NCI-H345 (cell line): ENCODE measurements at regions not wholly inside any gene's neighbourhood (a gene's known extent, or its start where the extent isn't known, plus 50 kb on each side); places are given as distances from the start of the nearest gene placed in this dataset.
A peak's percentile ranks its signal among the peaks of the same experiment; 100 is the strongest.
"Not testable (repeated sequence)": the region's sequence is repeated elsewhere in the genome, so short reads cannot be mapped to it uniquely, and the experiment has no call there.

Source experiments
- DNase-seq: peaks from one replicate; lab custom pipeline; 2025; lab: John Stamatoyannopoulos, UW

- not testable (repeated sequence) for DNase-seq
Observed at GRCh38 chr5:122515210-122515609, 203.2 kb downstream of the SNCAIP start.

DNA sequence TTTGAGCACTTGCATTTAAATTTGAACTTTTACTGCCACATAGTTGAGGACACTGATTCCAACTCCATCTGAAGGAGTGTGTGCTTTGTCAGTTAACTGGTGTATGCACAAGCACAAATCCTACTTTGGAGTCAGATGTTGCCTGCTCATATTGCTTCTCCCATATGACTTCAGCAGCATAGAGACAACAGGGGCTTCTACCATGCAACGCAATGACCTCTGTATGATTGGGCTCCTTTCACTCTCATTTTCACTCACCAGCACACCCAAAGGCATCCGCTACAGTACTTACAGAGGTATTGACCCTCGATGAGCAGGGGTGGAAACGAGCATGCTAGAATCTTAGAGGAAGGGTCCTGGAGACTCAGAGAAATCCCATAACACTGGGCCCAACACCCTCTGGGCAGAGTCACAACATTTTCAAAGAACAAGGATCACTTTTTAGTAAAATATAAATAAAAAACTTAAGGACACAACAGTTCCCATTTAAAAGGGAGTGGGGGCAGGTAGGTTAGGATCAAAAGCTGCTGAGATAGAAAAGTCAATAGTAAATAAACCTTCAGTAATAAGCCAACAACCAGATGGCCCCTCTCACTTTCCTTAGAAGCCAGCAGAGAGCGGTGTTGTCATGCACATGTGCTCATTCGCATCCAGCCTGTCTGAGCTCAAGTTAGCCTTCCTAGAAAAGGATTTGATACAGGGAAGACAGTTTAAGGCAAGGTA lies 203.8 kb downstream of the SNCAIP start:
- DNase-seq: peak; percentile 75

GRCh38 chr5:122516432-122516743 lies 204.4 kb downstream of the SNCAIP start:
- DNase-seq: no peak

- no peak for DNase-seq
Observed at GRCh38 chr5:122517091-122517490, 205.1 kb downstream of the SNCAIP start.

DNA sequence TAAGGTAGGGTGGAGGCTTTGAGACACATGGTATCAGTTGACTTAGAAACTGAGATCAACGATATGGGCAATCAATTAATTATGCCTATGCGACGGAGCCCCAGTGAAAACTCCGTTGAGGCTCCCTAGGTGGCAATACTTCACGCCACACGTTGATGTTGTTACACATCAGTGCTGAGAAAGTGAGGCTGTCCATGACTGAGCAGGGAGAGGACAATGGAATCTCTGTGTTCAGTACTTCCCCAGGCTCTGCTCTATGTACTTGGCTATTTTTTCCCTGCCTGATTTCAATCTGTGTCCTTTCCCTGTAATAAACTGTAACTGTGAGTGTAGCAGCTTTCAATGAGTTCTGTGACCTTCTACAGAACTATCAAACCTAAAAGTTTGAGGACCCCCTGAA lies 211.7 kb downstream of the SNCAIP start:
- no peak for DNase-seq

- DNase-seq: no peak
Observed at GRCh38 chr5:122527547-122527946, 215.5 kb downstream of the SNCAIP start.

GRCh38 chr5:122532035-122532434 lies 220.0 kb downstream of the SNCAIP start:
- DNase-seq: no peak

GRCh38 chr5:122533825-122534224 lies 221.8 kb downstream of the SNCAIP start:
- no peak for DNase-seq

- DNase-seq: no peak
Observed at GRCh38 chr5:122534829-122535228, 222.8 kb downstream of the SNCAIP start.

DNA sequence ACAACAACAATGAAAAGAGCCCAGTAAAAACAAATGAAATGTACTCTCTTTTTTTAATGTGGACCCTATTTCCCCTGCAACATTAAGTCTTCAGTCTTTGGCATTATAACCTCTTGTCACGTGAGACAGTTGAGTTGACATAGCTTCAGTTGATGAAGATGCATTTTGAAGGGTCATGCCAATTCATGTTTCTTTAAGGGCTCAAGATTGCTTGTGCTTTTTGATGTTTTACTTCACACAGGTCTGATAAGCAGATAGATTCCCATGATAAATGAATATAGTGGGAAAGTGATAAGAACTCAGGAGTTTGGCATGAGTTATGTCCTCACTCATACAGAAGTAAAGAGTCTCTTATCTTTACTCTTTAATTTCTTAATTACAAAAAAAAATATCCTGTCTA lies 229.4 kb downstream of the SNCAIP start:
- no peak for DNase-seq

- no peak for DNase-seq
Observed at GRCh38 chr5:122545986-122546385, 228.9 kb upstream of the SNX2 start.

- no peak for DNase-seq
Observed at GRCh38 chr5:122547219-122547618, 227.7 kb upstream of the SNX2 start.

DNA sequence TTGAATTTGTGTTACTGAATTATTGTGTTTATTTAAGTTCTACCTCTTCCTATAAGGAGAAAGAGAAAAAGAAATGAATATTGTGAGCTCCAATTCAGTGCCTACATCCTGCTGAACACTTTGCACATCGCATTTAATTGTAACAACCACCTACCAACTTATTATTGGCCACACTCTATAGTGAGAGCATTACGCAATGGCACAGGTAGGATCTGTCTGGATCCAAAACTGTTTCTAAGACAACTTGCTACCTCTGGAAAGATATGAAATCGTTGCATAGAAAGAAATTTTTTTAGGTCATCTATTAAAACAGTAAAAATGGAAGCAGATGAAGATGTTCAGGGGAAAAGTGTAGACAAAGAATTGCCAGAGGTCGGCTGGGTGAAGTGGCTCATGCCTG lies 227.2 kb upstream of the SNX2 start:
- DNase-seq: no peak

DNA sequence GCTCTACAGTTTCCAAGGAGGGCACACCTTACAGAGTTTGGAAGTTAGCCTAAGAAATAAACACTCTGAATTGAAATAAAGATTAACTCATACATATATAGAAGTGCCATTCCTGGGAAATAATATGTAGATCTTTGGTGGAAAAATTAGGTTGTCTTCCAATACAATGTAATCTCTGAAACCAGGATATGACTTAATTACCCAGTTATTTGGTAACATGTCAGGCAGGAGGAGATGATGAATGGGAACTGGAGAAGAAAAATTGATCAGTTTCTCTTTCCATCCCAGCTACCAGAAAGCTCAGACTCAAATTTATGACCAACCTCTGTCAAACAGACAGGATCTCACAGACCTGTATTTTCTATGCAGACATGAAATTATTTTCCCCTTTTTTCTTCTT lies 215.2 kb upstream of the SNX2 start:
- DNase-seq: no peak

DNA sequence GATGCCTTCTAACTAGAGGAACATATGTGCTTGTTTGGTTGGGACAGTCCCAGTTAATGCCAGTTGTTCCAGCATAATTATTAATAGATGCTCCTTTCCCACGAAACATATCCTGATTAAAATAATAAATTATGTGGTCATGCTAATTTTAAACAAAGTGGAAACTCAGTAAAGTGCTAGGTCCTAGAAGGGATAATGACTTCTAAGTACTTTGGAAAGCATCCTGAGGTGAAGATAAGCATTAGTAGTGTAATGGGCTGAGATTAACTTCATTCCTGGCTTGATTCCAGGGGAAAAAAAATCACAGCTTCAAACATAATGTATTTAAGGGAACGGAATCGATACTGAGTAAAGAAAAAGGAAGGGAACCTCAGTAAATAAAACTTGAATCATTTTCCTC lies 213.7 kb upstream of the SNX2 start:
- no peak for DNase-seq

GRCh38 chr5:122565331-122565730 lies 209.5 kb upstream of the SNX2 start:
- DNase-seq: no peak

DNA sequence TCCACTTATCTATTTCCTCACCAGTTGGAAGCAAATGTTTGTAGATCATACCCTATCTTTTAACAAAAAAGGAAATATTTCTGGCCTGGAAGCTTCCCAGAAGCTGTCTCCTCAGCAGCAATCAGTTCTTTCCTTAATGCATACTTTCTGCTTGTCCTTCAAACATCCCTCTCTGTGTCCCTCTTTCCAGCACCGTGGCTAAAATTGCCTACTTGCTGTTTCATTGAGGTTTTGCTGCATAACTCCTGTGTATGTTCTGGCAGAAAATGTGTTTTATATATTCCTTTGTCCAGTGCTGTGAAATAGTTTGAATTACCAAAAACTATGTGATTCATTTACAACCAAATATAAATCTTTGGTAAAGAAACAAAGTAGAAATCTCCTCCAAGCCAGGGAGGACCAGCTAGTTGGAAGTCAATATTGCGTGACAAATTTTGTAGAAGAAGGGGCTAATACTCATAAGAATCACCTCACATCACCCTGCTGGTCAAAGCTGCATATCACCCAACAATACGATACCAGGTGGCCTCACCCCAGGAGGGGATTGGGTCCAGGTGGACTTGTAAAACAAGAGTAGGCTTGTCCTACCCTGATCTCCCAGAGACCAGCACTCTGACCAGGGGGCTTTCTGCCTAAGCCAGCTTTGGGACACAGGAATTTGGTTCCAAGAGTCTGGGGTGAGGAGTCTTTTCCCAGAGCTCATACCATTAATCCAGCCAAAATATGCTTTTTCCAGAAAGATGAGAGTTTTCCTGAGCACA lies 198.4 kb upstream of the SNX2 start:
- DNase-seq: no peak

DNA sequence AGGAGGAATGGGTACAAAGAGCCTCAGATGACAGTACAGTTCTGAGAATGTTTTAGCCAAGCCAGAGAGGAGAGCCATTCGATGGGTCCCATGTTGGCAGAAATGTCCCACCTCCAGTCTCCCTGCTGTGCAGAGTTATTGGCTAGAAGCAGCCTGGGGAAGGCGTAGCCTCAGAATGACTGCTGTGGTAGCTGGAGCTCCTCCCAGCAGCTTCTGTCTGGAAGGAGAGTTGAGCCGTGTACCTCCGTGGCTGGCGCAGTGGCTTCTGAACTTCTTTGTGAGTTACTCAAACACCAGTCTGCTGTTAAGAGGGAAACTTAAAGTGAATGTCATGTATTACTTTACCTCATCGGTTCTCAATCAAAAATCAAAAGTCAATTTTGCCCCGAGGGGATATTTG lies 193.3 kb upstream of the SNX2 start:
- DNase-seq: no peak

DNA sequence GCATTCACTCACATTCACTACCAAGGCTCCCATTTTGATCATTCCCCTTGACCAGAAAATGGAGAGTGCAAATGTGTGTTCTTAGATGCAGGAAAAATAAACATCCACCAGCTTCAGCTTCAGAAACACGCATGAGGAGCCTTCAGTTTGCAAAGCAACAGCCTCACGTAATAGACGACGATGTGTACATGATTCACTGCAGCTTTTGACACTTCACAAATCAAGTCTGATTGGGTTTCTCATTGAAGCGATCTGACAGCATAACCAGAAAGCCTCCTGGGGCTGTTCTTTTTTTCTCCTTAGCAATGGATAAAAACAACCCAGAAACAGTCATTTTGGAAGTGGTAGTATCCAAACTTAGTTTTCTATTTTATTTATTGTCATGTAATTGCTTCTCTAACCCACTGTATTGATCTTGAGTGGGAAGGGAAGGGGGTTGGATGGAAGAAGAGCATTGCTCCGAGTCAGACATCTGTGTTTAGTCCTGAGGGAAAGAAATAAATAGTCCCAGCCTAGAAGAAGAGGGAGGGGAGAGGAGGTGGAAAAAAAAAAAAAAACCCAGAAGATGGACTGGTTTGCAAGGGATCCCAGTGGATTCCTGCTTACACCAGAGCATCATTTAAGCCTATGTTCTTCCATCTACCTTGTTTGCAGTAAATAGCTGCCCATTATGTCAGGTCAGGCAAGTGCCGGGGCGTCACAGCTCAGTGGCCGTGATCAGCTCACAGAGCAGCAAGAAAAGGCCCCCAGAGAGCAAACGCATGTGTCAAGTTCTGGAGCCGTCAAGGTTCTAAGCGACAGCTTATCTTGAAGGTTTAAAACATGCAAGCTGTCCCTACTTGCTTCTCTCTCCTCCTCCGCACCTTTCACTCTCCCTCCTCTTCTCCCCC lies 190.2 kb upstream of the SNX2 start:
- no peak for DNase-seq

DNA sequence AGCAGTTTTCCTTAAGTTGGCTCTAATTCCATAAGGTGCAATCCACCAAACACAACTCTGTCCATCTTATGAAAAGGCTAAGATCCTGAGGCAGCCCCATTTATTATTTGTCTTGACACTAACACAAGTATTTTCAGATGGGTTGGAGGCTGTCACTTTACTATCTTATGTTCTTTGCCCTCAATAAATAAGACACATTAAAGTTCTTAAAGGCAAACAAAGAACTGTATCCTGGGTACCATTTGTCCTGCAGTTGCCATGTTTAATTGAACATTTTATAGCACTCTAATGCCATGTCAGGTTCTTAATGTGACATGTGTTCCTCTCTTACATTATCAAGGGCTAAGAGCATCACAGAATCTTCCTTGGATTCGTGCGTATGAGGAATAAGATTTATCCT lies 189.5 kb upstream of the SNX2 start:
- no peak for DNase-seq

GRCh38 chr5:122586351-122586750 lies 188.5 kb upstream of the SNX2 start:
- no peak for DNase-seq

- DNase-seq: no peak
Observed at GRCh38 chr5:122591828-122592227, 183.1 kb upstream of the SNX2 start.

DNA sequence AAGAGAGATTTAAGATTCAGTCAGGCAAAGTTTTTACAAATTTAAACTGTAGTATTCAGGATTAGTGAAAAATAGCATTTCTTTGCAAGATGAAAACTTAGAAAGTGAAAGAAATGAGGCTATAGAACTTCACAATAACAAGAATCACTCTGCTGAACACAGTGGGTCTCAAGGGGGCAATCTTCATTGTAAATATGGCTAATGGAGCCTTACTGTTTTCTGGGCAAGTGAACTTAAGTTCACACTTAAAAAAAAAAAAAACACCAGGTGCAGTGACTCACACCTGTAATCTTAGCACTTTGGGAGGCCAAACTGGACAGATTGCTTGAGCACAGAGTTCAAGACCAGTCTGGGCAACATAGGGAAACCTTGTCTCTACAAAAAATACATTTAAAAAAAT lies 175.9 kb upstream of the SNX2 start:
- no peak for DNase-seq
